IMR-90 (cell line): ENCODE measurements at regions not wholly inside any gene's neighbourhood (a gene's known extent, or its start where the extent isn't known, plus 50 kb on each side); places are given as distances from the start of the nearest gene placed in this dataset.

Experiments
- ATAC-seq: fragments of 200-7000 bp; cut with Tn5 transposase; 2 replicates; pipeline ENCODE4 v1.9.1; 2020; ENCODE audit warnings: low read depth, mild to moderate bottlenecking, moderate library complexity
- BruUV-seq: library from RNA; stranded (reverse); fragments of 400-500 nt; replicated peaks from 2 replicates; lab custom pipeline; 2021; lab: Mats Ljungman, UMichigan
- CTCF ChIA-PET: fragments of 300-600 bp; formaldehyde crosslinking; extraction: SDS; loops from one replicate; lab custom pipeline; 2021; ENCODE audit warnings: antibody characterized with exemption; lab: Yijun Ruan, JAX
- POLR2A ChIA-PET: fragments of 300-600 bp; sonication (Branson Sonifier 250); formaldehyde crosslinking; loops from one replicate; lab custom pipeline; 2022; ENCODE audit warnings: antibody characterized with exemption; ENCODE audit not compliant: unreplicated experiment; lab: Charles Lee
- DNase-seq: peaks from one replicate; pipeline ENCODE4 v3.0.0; 2013
- H2AFZ ChIP-seq: replicated peaks from 2 replicates; pipeline ENCODE3; 2013; ENCODE audit warnings: low read length, mild to moderate bottlenecking; ENCODE audit not compliant: poor library complexity
- H2AK5ac ChIP-seq: 2 replicates; pipeline ENCODE4 v1.6.1; 2013; ENCODE audit warnings: low read depth, low read length, inconsistent platforms
- H2AK9ac ChIP-seq: replicated peaks from 2 replicates; pipeline ENCODE3; 2013; ENCODE audit warnings: mild to moderate bottlenecking, low read depth, low read length, moderate library complexity; ENCODE audit not compliant: poor library complexity
- H2BK120ac ChIP-seq: 2 replicates; pipeline ENCODE4 v1.6.1; 2013; ENCODE audit warnings: low read depth, low read length, inconsistent platforms
- H2BK15ac ChIP-seq: 3 replicates; pipeline ENCODE4 v1.6.1; 2013; ENCODE audit warnings: low read depth, low read length, inconsistent platforms
- H2BK20ac ChIP-seq: 2 replicates; pipeline ENCODE4 v1.6.1; 2013; ENCODE audit warnings: low read depth, mild to moderate bottlenecking, inconsistent platforms, low read length, moderate library complexity
- H2BK5ac ChIP-seq: 2 replicates; pipeline ENCODE4 v1.6.1; 2013; ENCODE audit warnings: mild to moderate bottlenecking, low read depth, low read length, inconsistent platforms; ENCODE audit not compliant: poor library complexity, severe bottlenecking
- H3K14ac ChIP-seq: replicated peaks from 2 replicates; pipeline ENCODE4 v1.6.1; 2013; ENCODE audit warnings: low read depth, low read length, inconsistent platforms
- H3K18ac ChIP-seq: 2 replicates; pipeline ENCODE4 v1.6.1; 2013; ENCODE audit warnings: low read depth, low read length, control low read depth
- H3K23ac ChIP-seq: 2 replicates; pipeline ENCODE4 v1.6.1; 2013; ENCODE audit warnings: low read depth, low read length, inconsistent platforms
- H3K27ac ChIP-seq: 2 replicates; pipeline ENCODE4 v1.5.1; 2013; ENCODE audit warnings: mild to moderate bottlenecking, control low read depth, low read length; ENCODE audit not compliant: insufficient read depth
- H3K27me3 ChIP-seq: 2 replicates; pipeline ENCODE4 v1.6.1; 2013; ENCODE audit warnings: low read length; ENCODE audit not compliant: control insufficient read depth, insufficient read depth
- H3K36me3 ChIP-seq: 2 replicates; pipeline ENCODE4 v1.6.1; 2013; ENCODE audit warnings: low read length, mixed read lengths; ENCODE audit not compliant: control insufficient read depth, insufficient read depth
- H3K4ac ChIP-seq: 2 replicates; pipeline ENCODE4 v1.6.1; 2013; ENCODE audit warnings: low read depth, low read length, inconsistent platforms
- H3K4me1 ChIP-seq: 2 replicates; pipeline ENCODE4 v1.6.1; 2013; ENCODE audit warnings: low read length, mixed read lengths; ENCODE audit not compliant: control insufficient read depth, insufficient read depth
- H3K4me2 ChIP-seq: 2 replicates; pipeline ENCODE4 v1.6.1; 2013; ENCODE audit warnings: low read depth, mild to moderate bottlenecking, control low read depth, low read length, moderate library complexity
- H3K4me3 ChIP-seq: 2 replicates; pipeline ENCODE4 v1.5.1; 2013; ENCODE audit warnings: low read depth, mild to moderate bottlenecking, control low read depth, low read length, moderate library complexity; ENCODE audit not compliant: insufficient read depth
- H3K56ac ChIP-seq: 2 replicates; pipeline ENCODE4 v1.6.1; 2013; ENCODE audit warnings: low read length, inconsistent platforms; ENCODE audit not compliant: insufficient read depth; ENCODE audit errors: extremely low read depth
- H3K79me1 ChIP-seq, 2 experiments: 2 replicates each; pipeline ENCODE4 v1.6.1; 2013; ENCODE audit warnings: low read length in 2 of 2, inconsistent platforms in 1 of 2, low read depth in 1 of 2
- H3K9ac ChIP-seq: 2 replicates; pipeline ENCODE4 v1.6.1; 2013; ENCODE audit warnings: low read depth, low read length, control low read depth
- H3K9me1 ChIP-seq: 2 replicates; pipeline ENCODE4 v1.6.1; 2013; ENCODE audit warnings: low read length, inconsistent platforms; ENCODE audit not compliant: insufficient read depth
- H3K9me3 ChIP-seq: 2 replicates; pipeline ENCODE4 v1.6.1; 2013; ENCODE audit warnings: low read length; ENCODE audit not compliant: control insufficient read depth, insufficient read depth
- H4K20me1 ChIP-seq: 2 replicates; pipeline ENCODE4 v1.6.1; 2013; ENCODE audit warnings: low read length, inconsistent platforms; ENCODE audit not compliant: insufficient read depth
- H4K5ac ChIP-seq: 2 replicates; pipeline ENCODE4 v1.6.1; 2013; ENCODE audit warnings: mild to moderate bottlenecking, low read depth, low read length, control low read depth
- H4K8ac ChIP-seq, 2 experiments: 2 replicates each; pipeline ENCODE4 v1.6.1; 2013; ENCODE audit warnings: low read depth in 2 of 2, low read length in 2 of 2, control low read depth in 1 of 2, inconsistent platforms in 1 of 2
- H4K91ac ChIP-seq: 2 replicates; pipeline ENCODE4 v1.6.1; 2013; ENCODE audit warnings: low read depth, low read length, inconsistent platforms; ENCODE audit not compliant: insufficient read depth
- BHLHE40 ChIP-seq: fragments of 150-350 bp; IDR thresholded peaks from 2 replicates; pipeline ENCODE4 v1.6.1; 2016; ENCODE audit warnings: mild to moderate bottlenecking, low read depth, low read length
- CEBPB ChIP-seq: IDR thresholded peaks from 2 replicates; pipeline ENCODE4 v1.6.1; 2012; ENCODE audit warnings: low read depth, low read length, improper control_type of control experiment
- CHD1 ChIP-seq: IDR thresholded peaks from 2 replicates; pipeline ENCODE4 v1.6.1; 2012; ENCODE audit warnings: low read depth, low read length, improper control_type of control experiment
- CTCF ChIP-seq: conservative IDR thresholded peaks from 2 replicates; pipeline ENCODE4 v1.5.1; 2012; ENCODE audit warnings: mild to moderate bottlenecking, low read depth, low read length, improper control_type of control experiment
- ELK1 ChIP-seq: fragments of 150-350 bp; IDR thresholded peaks from 2 replicates; pipeline ENCODE4 v1.6.1; 2016; ENCODE audit warnings: low read depth, mild to moderate bottlenecking, low read length, moderate library complexity, borderline replicate concordance
- FOS ChIP-seq: fragments of 150-350 bp; IDR thresholded peaks from 2 replicates; pipeline ENCODE4 v1.6.1; 2016; ENCODE audit warnings: low read depth, low read length
- MAFK ChIP-seq: IDR thresholded peaks from 2 replicates; pipeline ENCODE4 v1.6.1; 2012; ENCODE audit warnings: low read depth, low read length, improper control_type of control experiment
- MAZ ChIP-seq: IDR thresholded peaks from 2 replicates; pipeline ENCODE4 v1.6.1; 2012; ENCODE audit warnings: low read depth, mild to moderate bottlenecking, low read length, improper control_type of control experiment, moderate library complexity, borderline replicate concordance
- MXI1 ChIP-seq: IDR thresholded peaks from 2 replicates; pipeline ENCODE4 v1.6.1; 2012; ENCODE audit warnings: low read depth, mild to moderate bottlenecking, low read length, moderate library complexity, borderline replicate concordance
- NFE2L2 ChIP-seq: fragments of 150-350 bp; IDR thresholded peaks from 2 replicates; pipeline ENCODE4 v1.6.1; 2016; ENCODE audit warnings: low read depth, mild to moderate bottlenecking, low read length
- POLR2A ChIP-seq: IDR thresholded peaks from 2 replicates; pipeline ENCODE4 v1.6.1; 2012; ENCODE audit warnings: mild to moderate bottlenecking, low read depth, low read length
- RAD21 ChIP-seq: IDR thresholded peaks from 2 replicates; pipeline ENCODE4 v1.6.1; 2012; ENCODE audit warnings: low read length, improper control_type of control experiment
- RCOR1 ChIP-seq: IDR thresholded peaks from 2 replicates; pipeline ENCODE4 v1.6.1; 2012; ENCODE audit warnings: mild to moderate bottlenecking, low read length, improper control_type of control experiment; ENCODE audit not compliant: insufficient replicate concordance
- RFX5 ChIP-seq: IDR thresholded peaks from 2 replicates; pipeline ENCODE4 v1.8.0; 2012; ENCODE audit warnings: low read depth, mild to moderate bottlenecking, low read length, moderate library complexity
- SMC3 ChIP-seq: fragments of 150-350 bp; IDR thresholded peaks from 2 replicates; pipeline ENCODE4 v1.6.1; 2016; ENCODE audit warnings: low read depth, mild to moderate bottlenecking, antibody characterized with exemption, low read length, moderate library complexity
- USF2 ChIP-seq: fragments of 150-350 bp; IDR thresholded peaks from 2 replicates; pipeline ENCODE4 v1.6.1; 2017; ENCODE audit warnings: mild to moderate bottlenecking, antibody characterized with exemption, low read length, low read depth
- WGBS, 2 experiments: methylation state at CpG; one replicate each; pipeline versions ENCODE4 v1.1.5 to v1.1.7; 2013; ENCODE audit warnings: missing lambda C conversion rate in 2 of 2; ENCODE audit not compliant: insufficient read length in 1 of 2; ENCODE audit errors: extremely low coverage in 2 of 2; 5-methylcytosine and 5-hydroxymethylcytosine counted together
- dilution Hi-C: fragments of 300-500 bp; cut with HindIII; formaldehyde crosslinking; loops from one replicate; pipeline ENCODE4 v1.14.3; 2018; ENCODE audit warnings: low sequenced_read_pairs; ENCODE audit not compliant: unreplicated experiment
- in situ Hi-C: fragments of 300-500 bp; cut with MboI; formaldehyde crosslinking; loops from 3 replicates; pipeline ENCODE4 v1.14.3; 2019; ENCODE audit warnings: low sequenced_read_pairs, inconsistent platforms, mixed read lengths
- intact Hi-C: fragments of 100-400 bp; cut with micrococcal nuclease; formaldehyde crosslinking; loops from 2 replicates; pipeline ENCODE4 v1.10.0; 2022

- H3K18ac ChIP-seq, result no peak overlapping the region
- no peak overlapping the region for H3K4me2 ChIP-seq
- TF ChIP-seq ELK1 (no peak), CHD1 (no peak), USF2 (no peak), RAD21 (no peak), BHLHE40 (no peak), POLR2A (no peak), NFE2L2 (no peak), CTCF (no peak), MAZ (no peak), CEBPB (no peak), SMC3 (no peak), RCOR1 (no peak), MXI1 (no peak), RFX5 (no peak), MAFK (no peak), FOS (no peak)
- POLR2A ChIA-PET, result no interaction called here
- H4K20me1 ChIP-seq, result no peaks in the 10 kb centered on the region
- no peaks in the 10 kb centered on the region for H3K9me3 ChIP-seq
- H2BK120ac ChIP-seq, result no peak overlapping the region
- no peak overlapping the region for H2AK5ac ChIP-seq
- no peak overlapping the region for H3K14ac ChIP-seq
- no peak overlapping the region for H4K5ac ChIP-seq
- no peak overlapping the region for H2BK15ac ChIP-seq
- no peaks in the 10 kb centered on the region for H3K79me1 ChIP-seq
- no TSS peak for BruUV-seq
- H2AFZ ChIP-seq, result no peak overlapping the region
- dilution Hi-C loops (no loop called here), in situ Hi-C loops (no loop called here), intact Hi-C loops (no loop called here)
- no peak overlapping the region for H2BK20ac ChIP-seq
- H2BK5ac ChIP-seq, result no peak overlapping the region
- WGBS, 2 experiments, result 70% methylated on average over 2 of the region's 2 CpGs; no CpG with 5 or more reads in 1 of the 2 experiments
- no peak overlapping the region for H3K23ac ChIP-seq
- no peak overlapping the region for H4K91ac ChIP-seq
- CTCF ChIA-PET, result no interaction called here
- H3K9ac ChIP-seq, result no peak overlapping the region
- no peak overlapping the region for H4K8ac ChIP-seq
- no peaks in the 10 kb centered on the region for H3K36me3 ChIP-seq
- no peak overlapping the region for H3K27ac ChIP-seq
- no peaks in the 10 kb centered on the region for H3K27me3 ChIP-seq
- DNase-seq (peak; percentile 47), ATAC-seq (no peak)
- H2AK9ac ChIP-seq, result no peak overlapping the region
- no peak overlapping the region for H3K4me3 ChIP-seq
- no peak overlapping the region; the same call in 1 of the 2 replicates for H3K56ac ChIP-seq
- H3K4ac ChIP-seq, result no peak overlapping the region
- no peaks in the 10 kb centered on the region for H3K9me1 ChIP-seq
- H3K4me1 ChIP-seq, result no peaks in the 10 kb centered on the region
Observed at GRCh38 chr2:121858369-121858768, 102.9 kb downstream of the TSN start.
